ENCODE measurements at regions not wholly inside any gene's neighbourhood (a gene's known extent, or its start where the extent isn't known, plus 50 kb on each side); places are given as distances from the start of the nearest gene placed in this dataset.
"Not testable (repeated sequence)": the region's sequence is repeated elsewhere in the genome, so short reads cannot be mapped to it uniquely, and the experiment has no call there.

GRCh38 chrX:66110112-66110511 is 53.9 kb upstream of the HEPH start:
- Mint-ChIP-seq H3K9me3 (no peaks in the 10 kb centered on the region), H3K27me3 (peaks cover 11% of the 10 kb centered on the region), H3K4me1 (ENCODE audit: low read depth) (peaks cover 6% of the 10 kb centered on the region), H3K36me3 (ENCODE audit: low read depth) (no peaks in the 10 kb centered on the region), H3K27ac (no peak overlapping the region), H3K4me3 (no peak overlapping the region)
- intact Hi-C loops (cut with micrococcal nuclease): loop anchor here (5.0 to 10.0 kb wide), 3 partner anchors 78 to 528 kb away; no protein-coding TSS in a partner anchor

- H3K36me3 Mint-ChIP-seq (ENCODE audit: low read depth); H3K27ac Mint-ChIP-seq; H3K4me1 Mint-ChIP-seq (ENCODE audit: low read depth); H3K9me3 Mint-ChIP-seq; H3K4me3 Mint-ChIP-seq: not testable (repeated sequence)
- H3K27me3 Mint-ChIP-seq: peaks cover 11% of the 10 kb centered on the region
- intact Hi-C loops (cut with micrococcal nuclease): loop anchor here (5.0 kb wide), 1 partner anchor 61 kb away; no protein-coding TSS in a partner anchor
Observed at GRCh38 chrX:66107860-66108259, 56.2 kb upstream of the HEPH start.

- H3K9me3 Mint-ChIP-seq; intact Hi-C loops (cut with micrococcal nuclease); H3K4me1 Mint-ChIP-seq (ENCODE audit: low read depth); H3K27me3 Mint-ChIP-seq; H3K36me3 Mint-ChIP-seq (ENCODE audit: low read depth); H3K4me3 Mint-ChIP-seq; H3K27ac Mint-ChIP-seq: not testable (repeated sequence)
Observed at GRCh38 chrX:66102398-66102797, 61.6 kb upstream of the HEPH start.

GRCh38 chrX:66098162-66098561 is 58.3 kb upstream of the VSIG4 start:
- no peaks in the 10 kb centered on the region for H3K9me3 Mint-ChIP-seq
- intact Hi-C loops (cut with micrococcal nuclease): no loop called here
- H3K4me1 Mint-ChIP-seq (ENCODE audit: low read depth): no peaks in the 10 kb centered on the region
- no peak overlapping the region for H3K4me3 Mint-ChIP-seq
- no peaks in the 10 kb centered on the region for H3K27me3 Mint-ChIP-seq
- H3K36me3 Mint-ChIP-seq (ENCODE audit: low read depth): no peaks in the 10 kb centered on the region
- H3K27ac Mint-ChIP-seq: no peak overlapping the region

GRCh38 chrX:66096987-66097386 is 57.1 kb upstream of the VSIG4 start:
- H3K27me3 Mint-ChIP-seq; H3K4me1 Mint-ChIP-seq (ENCODE audit: low read depth); H3K9me3 Mint-ChIP-seq; intact Hi-C loops (cut with micrococcal nuclease); H3K36me3 Mint-ChIP-seq (ENCODE audit: low read depth); H3K27ac Mint-ChIP-seq; H3K4me3 Mint-ChIP-seq: not testable (repeated sequence)

GRCh38 chrX:66090004-66090403 is 50.1 kb upstream of the VSIG4 start:
- H3K4me1 Mint-ChIP-seq (ENCODE audit: low read depth); intact Hi-C loops (cut with micrococcal nuclease); H3K4me3 Mint-ChIP-seq; H3K9me3 Mint-ChIP-seq; H3K27me3 Mint-ChIP-seq; H3K36me3 Mint-ChIP-seq (ENCODE audit: low read depth); H3K27ac Mint-ChIP-seq: not testable (repeated sequence)
